Heart left ventricle (tissue), 13 donors: ENCODE measurements at regions not wholly inside any gene's neighbourhood (a gene's known extent, or its start where the extent isn't known, plus 50 kb on each side); places are given as distances from the start of the nearest gene placed in this dataset.

Experiments
- CTCF ChIP-seq, 12 donors: fragments of 200-600 bp; sonication (generic) in 4 of 12; IDR thresholded peaks; one replicate each; pipeline versions ENCODE4 v1.5.0 to v1.8.0; 2018 to 2022; ENCODE audit warnings: antibody characterized with exemption in 12 of 12, mild to moderate bottlenecking in 5 of 12
- POLR2A ChIP-seq, 2 donors: fragments of 450-650 bp; IDR thresholded peaks; one replicate each; pipeline ENCODE4 v1.6.1; 2017; ENCODE audit warnings: antibody characterized with exemption in 2 of 2, mild to moderate bottlenecking in 2 of 2, moderate library complexity in 2 of 2
- donor health status: ischemic (EF 13 %, LVEDD 7.1; RV severe dilation, severe dysfunction).
- donor health status: DM: no; HTN: yes; CAD: no.
- donor health status: DM: no; HTN: no; CAD: no.
- donor health status: ischemic (EF 25% LVEDD 6.9; RV normal size, moderate dysfunction).
- donor health status: ischemic (EF 25% LVEDD 5.7; RV mildly dilated, moderate dysfunction).
- donor health status: ischemic (EF 35%, LVEDD 5.7; RV mildly dilated, moderate dysfunction).
- donor health status: nonischemic (EF 11% LVEDD 7.7; RV severe dilation, severe dysfunction).
- donor health status: DM: yes; HTN: yes; CAD: no.
- donor health status: PGD.
- donor health status: ischemic (EF 29% LVEDD 5.4; RV normal size, mild dysfunction).
- donor health status: nonischemic (EF 23%, LVEDD 6.1; RV moderate dilation, normal function).

GRCh38 chr22:44616461-44616860 lies 85.5 kb upstream of the PRR5 start:
- no peak for TF ChIP-seq CTCF (IDR thresholded peaks at IDR 0.05)
- TF ChIP-seq POLR2A (IDR thresholded peaks at IDR 0.05): no peak
